GM18517 (cell line): ENCODE measurements at regions not wholly inside any gene's neighbourhood (a gene's known extent, or its start where the extent isn't known, plus 50 kb on each side); places are given as distances from the start of the nearest gene placed in this dataset.
A peak's percentile ranks its signal among the peaks of the same experiment; 100 is the strongest.

Experiments used
- ATAC-seq: cut with Tn5 transposase; IDR thresholded peaks from one replicate; pipeline ENCODE4 v1.9.1; 2021; ENCODE audit warnings: mild to moderate bottlenecking, moderate library complexity; ENCODE audit not compliant: unreplicated experiment

DNA sequence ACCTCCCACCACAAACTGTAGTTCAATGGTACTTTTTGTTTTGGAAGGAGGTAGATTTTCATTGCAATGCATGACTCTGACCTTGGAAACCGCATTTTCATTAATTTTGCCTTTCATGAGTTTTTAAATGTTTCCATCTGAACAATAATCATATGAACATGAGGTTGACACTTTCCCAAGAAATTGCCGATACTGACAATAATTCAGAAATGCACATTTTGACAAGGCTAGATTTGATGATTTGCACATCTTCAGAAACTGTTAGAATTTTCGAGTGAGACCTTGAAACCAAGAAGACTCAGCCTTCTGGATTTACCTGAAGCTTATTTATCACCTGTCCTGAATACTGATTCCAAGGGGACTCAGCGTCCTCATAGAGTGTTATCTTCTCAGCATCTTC lies 93.8 kb upstream of the NTRK2 start:
- ATAC-seq, result no peak

DNA sequence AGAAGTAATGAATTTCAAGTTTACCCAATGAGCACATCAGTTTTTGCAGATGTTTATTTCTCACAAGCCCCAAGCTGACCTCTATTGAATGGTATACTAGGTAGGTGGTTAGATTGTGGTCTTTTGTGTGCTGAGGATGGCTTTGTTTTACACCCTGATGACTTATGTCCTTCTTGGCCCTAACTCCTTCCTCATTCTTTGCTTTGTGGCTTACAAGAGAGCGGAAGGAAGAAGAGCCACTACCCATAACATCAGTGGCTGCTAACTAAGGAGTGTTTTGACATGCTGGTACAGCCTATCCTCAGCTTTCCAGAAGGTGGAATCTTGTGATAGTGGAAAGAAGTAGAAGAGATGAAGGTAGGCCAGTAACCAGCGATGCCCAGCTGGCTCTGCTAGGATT lies 85.7 kb upstream of the NTRK2 start:
- no peak for ATAC-seq

DNA sequence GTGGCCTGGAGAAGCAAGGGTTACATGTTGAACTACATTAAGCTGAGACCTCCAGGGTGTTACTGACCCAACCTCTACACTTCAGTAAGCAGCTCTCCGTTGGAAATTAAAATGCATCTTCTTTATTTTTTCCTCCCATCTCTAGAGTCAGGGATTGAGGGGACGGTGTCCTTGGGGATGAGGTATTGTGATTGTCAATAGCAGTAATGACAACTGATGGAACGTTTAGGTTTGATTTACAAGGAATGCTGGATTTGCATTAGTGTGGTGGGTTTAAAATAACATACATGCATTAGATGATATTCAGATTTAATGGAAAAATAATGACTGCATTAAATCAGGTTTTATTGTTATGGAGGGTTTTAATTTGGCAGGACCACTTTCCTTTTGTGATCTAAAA lies 82.9 kb upstream of the NTRK2 start:
- no peak for ATAC-seq

DNA sequence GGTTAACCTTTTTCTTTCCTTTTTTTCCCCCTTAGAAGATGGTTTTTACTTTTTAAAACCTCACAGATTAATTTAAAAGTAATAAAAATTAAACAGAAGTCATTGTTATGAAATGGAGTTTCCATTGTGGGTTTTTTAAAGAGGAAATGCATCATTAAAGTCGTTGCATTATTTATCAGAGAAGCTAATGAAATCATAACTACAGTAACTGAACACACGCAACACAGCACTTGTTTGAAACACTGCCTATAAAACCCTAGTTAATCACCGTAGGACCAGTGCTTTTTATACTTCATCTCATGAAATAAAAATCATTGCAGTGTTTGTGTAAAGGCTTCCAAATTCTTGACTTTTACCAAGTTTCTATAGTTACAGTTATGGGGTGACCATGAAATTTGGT lies 82.4 kb upstream of the NTRK2 start:
- ATAC-seq, result no peak

DNA sequence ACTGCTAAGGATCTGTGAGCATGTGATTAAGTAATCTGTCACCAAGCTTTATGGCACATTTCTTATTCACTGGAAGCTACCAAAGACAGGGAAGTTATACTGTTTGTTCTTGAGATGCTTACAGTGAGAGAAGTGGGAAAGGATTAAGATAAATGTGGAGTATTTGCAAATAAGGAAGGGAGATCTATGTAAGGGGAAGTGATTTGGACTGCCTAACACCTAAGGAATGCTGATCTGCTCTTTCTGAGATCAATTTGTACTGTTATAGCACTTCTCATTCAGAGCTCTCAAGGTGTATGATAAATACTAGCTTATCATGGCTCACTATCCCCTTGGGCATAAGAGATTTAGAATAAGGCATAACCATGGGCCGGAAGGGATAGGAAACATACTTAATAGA lies 80.0 kb upstream of the NTRK2 start:
- ATAC-seq, result no peak

DNA sequence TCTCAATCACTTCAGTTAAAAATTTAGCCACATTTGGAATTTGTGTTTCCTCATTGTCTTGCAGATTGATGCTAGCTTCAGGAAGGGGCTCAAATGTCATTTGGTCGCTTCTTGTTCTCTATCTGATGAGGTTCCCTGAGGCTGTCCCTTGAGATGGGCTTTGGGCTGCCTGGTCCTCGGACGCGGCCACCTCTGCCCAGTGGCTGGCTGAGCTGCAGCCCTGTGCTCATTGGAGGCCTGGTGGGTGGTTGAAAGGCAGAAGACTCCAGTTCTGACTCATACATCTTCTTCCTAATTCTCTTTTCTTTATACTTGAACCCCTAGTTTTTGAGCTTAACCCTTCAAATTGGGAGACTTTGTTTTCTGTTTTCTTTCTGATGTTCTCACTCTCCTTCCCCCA lies 78.8 kb upstream of the NTRK2 start:
- no peak for ATAC-seq

DNA sequence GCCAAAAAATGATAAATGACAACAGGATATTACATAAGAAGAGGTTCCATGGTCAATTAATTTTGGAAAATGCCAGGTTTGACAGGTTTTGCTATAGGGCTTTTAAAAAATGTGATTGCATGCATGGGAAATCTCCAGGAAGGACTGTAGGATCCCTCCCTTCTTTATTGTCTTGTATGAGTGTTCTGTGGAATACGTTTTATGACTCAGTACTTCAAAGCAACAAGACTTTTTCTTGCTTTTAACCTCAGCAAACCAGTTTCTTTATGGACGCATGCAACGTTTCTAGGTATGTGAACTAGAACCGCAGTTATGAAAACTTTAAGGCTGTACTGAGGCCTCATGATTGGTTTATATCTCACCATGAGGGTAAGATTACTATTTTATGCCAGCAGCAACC lies 76.6 kb upstream of the NTRK2 start:
- no peak for ATAC-seq

DNA sequence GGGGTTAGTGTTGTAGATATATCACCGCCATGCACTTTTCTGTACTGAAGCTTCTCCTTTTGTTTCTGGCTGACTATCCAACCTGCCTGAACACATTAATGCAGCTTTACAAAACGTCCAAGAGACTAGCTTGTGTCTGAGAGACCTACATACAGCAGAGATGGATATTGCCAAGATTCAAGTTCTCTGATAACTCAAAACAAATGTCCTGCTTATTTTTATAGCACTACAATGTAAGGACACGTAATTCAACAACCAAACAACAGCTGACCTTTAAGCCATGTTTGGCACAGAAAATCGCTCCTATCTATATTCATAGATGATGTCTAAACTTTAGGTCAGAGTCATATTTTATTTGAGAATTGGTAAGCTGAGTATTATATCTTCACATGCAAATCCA lies 76.2 kb upstream of the NTRK2 start:
- no peak for ATAC-seq

DNA sequence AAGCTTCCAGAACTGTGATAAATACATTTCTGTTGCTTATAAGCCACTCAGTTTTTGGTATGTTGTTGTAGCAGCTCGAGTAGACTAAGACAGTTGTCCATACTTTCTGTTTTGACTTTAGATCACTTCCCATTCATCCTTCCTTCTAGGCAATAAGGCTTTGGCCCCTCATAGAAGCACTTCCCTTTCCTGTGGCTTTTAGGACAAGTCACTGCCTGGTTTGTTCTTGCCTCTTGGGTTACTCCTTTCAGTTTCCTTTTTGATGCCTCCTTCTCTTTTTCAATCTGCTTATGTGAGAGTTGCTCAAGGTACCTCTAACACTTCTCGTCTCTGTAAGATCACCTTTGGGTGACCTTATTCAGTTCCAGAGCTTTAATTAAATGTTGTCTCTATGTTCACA lies 72.4 kb upstream of the NTRK2 start:
- ATAC-seq, result peak; percentile 98

DNA sequence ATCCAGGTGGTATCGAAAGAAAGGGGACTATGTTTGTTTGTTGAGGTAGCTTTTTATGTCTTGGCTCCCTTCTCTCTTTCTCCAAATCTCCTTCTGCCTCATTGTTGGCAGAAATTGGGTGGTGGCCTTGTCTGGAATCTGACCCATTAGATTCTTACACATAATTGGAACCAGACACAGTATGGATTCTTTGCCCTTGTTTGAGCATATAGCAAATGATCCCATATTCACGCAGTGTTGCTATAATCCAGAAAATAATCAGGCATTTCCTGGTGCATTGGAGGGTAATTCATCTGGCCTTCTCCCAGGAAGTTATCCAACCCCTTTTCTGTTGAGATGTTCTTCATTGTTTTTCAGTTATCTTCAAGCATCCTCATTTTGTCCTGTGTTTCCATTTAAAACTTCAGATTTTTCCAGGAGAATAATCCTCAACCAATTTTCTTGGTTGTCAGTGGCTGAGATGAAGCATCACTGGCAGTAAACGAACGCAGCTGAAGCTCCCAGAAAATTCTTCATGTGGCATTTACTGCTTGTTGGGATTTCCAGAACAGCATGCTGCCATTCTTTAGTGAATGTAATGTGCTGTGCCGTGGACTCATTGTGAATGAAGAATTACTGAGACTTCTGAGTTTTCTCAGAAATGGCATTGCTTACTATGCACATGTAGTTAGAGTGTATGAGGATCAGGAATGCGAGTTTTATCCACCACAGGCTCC lies 70.5 kb upstream of the NTRK2 start:
- ATAC-seq, result no peak

DNA sequence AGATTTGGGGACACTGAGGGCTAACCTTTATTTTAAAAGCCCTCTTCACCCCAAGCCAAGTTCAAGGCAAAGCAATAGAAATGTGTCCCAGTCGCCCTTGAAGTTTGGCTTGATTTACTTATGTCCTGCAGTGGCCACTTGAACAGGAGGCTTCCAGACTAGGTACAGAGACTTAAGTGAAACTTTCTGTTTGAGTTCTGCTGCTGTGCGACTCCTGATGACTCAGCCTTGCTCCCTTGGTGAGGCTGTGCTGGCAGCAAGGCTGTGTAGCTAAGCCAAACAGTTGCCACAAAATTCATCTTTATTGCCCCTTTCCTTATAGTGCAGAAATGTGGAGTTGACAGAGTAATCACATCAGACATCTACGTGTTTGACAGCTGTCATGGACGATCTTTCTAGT lies 68.8 kb upstream of the NTRK2 start:
- ATAC-seq, result no peak

DNA sequence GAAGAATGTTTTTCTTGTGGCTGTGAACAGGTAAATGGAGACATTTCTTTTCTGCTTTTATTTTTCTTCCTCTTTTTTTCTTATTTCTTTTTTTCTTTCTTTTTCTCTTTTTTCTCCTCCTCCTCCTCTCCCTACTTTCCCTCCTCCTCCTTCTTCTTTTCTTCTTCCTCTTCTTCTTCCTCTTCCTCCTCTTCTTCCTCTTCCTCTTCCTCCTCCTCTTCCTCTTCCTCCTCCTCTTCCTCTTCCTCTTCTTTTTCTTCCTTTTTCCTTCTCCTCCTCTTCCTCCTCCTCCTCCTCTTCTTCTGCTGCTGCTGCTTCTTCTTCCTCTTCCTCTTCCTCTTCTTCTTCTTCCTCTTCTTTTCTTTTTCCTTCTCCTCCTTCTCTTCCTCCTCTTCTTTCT lies 65.3 kb upstream of the NTRK2 start:
- ATAC-seq, result no peak

DNA sequence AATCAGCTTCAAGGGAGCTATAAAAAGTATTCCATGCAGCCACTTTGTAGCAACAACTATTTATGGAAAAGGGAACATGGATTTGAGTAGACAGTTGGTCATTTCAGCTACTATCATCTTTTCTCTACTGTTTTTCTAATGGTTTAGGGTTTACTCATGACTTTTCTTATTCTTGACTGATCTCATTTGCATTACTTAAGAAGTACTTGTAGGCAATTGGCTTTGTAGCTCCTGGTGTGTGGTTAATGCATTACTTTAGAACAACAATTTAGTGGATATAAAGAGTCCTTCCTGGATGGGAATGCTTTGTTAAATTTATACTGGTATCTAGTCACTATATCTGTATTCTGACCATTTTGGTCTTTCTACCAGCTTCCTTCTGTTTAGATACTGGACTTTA lies 59.8 kb upstream of the NTRK2 start:
- no peak for ATAC-seq

DNA sequence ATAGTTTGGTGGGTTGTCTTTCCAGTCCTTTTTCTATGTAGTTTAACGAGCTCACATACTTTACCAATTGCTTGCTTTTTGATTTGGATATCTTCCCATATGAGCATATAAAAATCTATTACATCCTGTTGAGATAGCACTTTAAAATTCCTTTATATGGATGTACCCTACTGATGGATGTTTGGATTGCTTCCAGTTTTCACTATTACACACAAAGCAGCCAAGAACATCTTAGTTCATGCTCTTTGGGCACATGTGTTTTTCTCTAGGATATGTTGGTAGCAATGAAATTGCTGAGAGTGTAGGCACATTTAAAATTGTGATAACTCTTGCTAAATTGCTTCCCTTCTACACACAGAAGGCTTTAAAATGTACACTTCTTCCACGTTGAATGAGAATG lies 56.1 kb upstream of the NTRK2 start:
- ATAC-seq, result no peak

DNA sequence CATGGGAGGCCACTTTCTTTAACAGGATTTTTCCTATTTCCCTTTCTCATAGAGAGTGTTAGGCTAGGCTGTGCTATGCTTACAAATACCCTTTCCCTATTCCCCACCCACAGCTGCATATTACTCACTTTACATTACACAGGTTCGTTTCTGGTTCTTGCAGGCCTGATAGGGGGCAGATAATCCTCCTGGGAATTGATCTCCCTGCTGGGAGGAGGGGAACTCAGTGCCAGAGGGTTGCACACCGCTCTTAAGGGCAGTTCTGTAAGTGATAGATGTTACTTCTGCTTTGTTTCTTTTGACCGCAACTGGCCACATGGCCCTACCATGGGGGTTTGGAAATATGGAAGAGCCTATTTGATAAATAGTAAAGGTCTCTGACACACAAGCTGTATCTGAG lies 54.0 kb upstream of the NTRK2 start:
- no peak for ATAC-seq

DNA sequence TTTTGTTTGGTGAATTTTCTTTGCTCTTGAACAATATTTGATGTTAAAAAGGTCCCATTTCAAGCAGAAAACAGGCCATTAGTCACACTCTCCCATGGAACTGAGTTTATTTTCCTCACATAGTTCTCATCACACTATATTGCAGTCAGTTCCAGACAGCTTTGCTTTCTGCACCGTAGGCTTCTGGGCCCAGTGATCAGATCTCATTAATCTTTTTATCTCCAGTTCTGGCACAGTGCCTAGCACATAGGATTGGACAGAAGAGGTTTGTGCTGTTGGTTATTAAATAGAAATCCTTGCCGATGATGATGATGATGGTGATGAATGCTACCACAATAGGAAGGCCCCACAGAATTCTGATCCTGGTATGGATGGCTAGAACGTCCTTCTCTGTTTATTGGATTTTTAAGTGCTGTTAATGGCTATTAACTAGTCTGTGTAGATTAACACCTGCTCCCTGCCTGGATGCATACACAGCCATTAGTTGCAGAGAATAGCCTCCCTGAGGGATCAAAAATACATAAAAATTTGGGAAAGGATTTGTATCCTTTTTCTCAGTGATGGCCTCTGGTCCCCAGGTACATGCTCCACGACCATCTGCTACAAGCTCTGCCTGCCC lies 52.0 kb upstream of the NTRK2 start:
- no peak for ATAC-seq
